ENCODE measurements at regions not wholly inside any gene's neighbourhood (a gene's known extent, or its start where the extent isn't known, plus 50 kb on each side); places are given as distances from the start of the nearest gene placed in this dataset.
"Not testable (repeated sequence)": the region's sequence is repeated elsewhere in the genome, so short reads cannot be mapped to it uniquely, and the experiment has no call there.

GRCh38 chr9:113738893-113739604, 137.1 kb upstream of the ZNF618 start:
- Mint-ChIP-seq H3K4me3 (no peak overlapping the region), H3K27ac (no peak overlapping the region), H3K4me1 (ENCODE audit: low read depth) (no peaks in the 10 kb centered on the region), H3K27me3 (ENCODE audit: low read depth) (peaks cover 3% of the 10 kb centered on the region), H3K36me3 (ENCODE audit: low read depth) (no peaks in the 10 kb centered on the region), H3K9me3 (ENCODE audit: insufficient read depth) (no peaks in the 10 kb centered on the region)
- peak; percentile 37 for DNase-seq
- peak; percentile 70 for ATAC-seq
- ChIA-PET POLR2A (no interaction called here), CTCF (no interaction called here)

- H3K4me1 Mint-ChIP-seq (ENCODE audit: low read depth); H3K27me3 Mint-ChIP-seq (ENCODE audit: low read depth); CTCF ChIA-PET; H3K9me3 Mint-ChIP-seq (ENCODE audit: insufficient read depth); POLR2A ChIA-PET; H3K27ac Mint-ChIP-seq; H3K4me3 Mint-ChIP-seq; ATAC-seq; DNase-seq; H3K36me3 Mint-ChIP-seq (ENCODE audit: low read depth): not testable (repeated sequence)
Measured at GRCh38 chr9:113739605-113740507, 136.3 kb upstream of the ZNF618 start.

GRCh38 chr9:113740508-113741500, 135.3 kb upstream of the ZNF618 start:
- POLR2A ChIA-PET; DNase-seq; H3K9me3 Mint-ChIP-seq (ENCODE audit: insufficient read depth); ATAC-seq; H3K27ac Mint-ChIP-seq; H3K4me1 Mint-ChIP-seq (ENCODE audit: low read depth); H3K36me3 Mint-ChIP-seq (ENCODE audit: low read depth); H3K27me3 Mint-ChIP-seq (ENCODE audit: low read depth); H3K4me3 Mint-ChIP-seq: not testable (repeated sequence)
- CTCF ChIA-PET: interaction anchor here (1.7 kb wide), 1 partner anchor 58 kb away, joined by 5 read pairs; no protein-coding TSS in a partner anchor

GRCh38 chr9:113741886-113742854, 133.9 kb upstream of the ZNF618 start:
- ATAC-seq: no peak
- no peak for DNase-seq
- H3K4me1 Mint-ChIP-seq (ENCODE audit: low read depth): no peaks in the 10 kb centered on the region
- H3K36me3 Mint-ChIP-seq (ENCODE audit: low read depth): no peaks in the 10 kb centered on the region
- no peak overlapping the region for H3K4me3 Mint-ChIP-seq
- CTCF ChIA-PET: interaction anchor here (1.7 kb wide), 1 partner anchor 60 kb away, joined by 5 read pairs; no protein-coding TSS in a partner anchor
- no peaks in the 10 kb centered on the region for H3K9me3 Mint-ChIP-seq (ENCODE audit: insufficient read depth)
- peaks cover 3% of the 10 kb centered on the region for H3K27me3 Mint-ChIP-seq (ENCODE audit: low read depth)
- POLR2A ChIA-PET: no interaction called here
- no peak overlapping the region for H3K27ac Mint-ChIP-seq

- H3K4me3 Mint-ChIP-seq: no peak overlapping the region
- H3K27ac Mint-ChIP-seq: no peak overlapping the region
- ChIA-PET CTCF (no interaction called here), POLR2A (no interaction called here)
- H3K9me3 Mint-ChIP-seq (ENCODE audit: insufficient read depth): no peaks in the 10 kb centered on the region
- H3K36me3 Mint-ChIP-seq (ENCODE audit: low read depth): no peaks in the 10 kb centered on the region
- ATAC-seq (no peak), DNase-seq (no peak)
- H3K4me1 Mint-ChIP-seq (ENCODE audit: low read depth): no peaks in the 10 kb centered on the region
- peaks cover 8% of the 10 kb centered on the region for H3K27me3 Mint-ChIP-seq (ENCODE audit: low read depth)
Measured at GRCh38 chr9:113742878-113743277, 133.2 kb upstream of the ZNF618 start.

- POLR2A ChIA-PET: no interaction called here
- ATAC-seq: no peak
Measured at GRCh38 chr9:113746486-113746885, 129.6 kb upstream of the ZNF618 start.

GRCh38 chr9:113748135-113748534, 128.0 kb upstream of the ZNF618 start:
- POLR2A ChIA-PET: no interaction called here
- Mint-ChIP-seq H3K9me3 (ENCODE audit: insufficient read depth) (no peaks in the 10 kb centered on the region), H3K4me3 (no peak overlapping the region), H3K27ac (no peak overlapping the region), H3K4me1 (ENCODE audit: low read depth) (no peaks in the 10 kb centered on the region), H3K27me3 (ENCODE audit: low read depth) (peaks cover 16% of the 10 kb centered on the region), H3K36me3 (ENCODE audit: low read depth) (no peaks in the 10 kb centered on the region)
- CTCF ChIA-PET: no interaction called here
- DNase-seq (no peak), ATAC-seq (no peak)

More at GRCh38 chr9:113746486-113746885, 129.6 kb upstream of the ZNF618 start:
- CTCF ChIA-PET: no interaction called here
- Mint-ChIP-seq H3K4me1 (ENCODE audit: low read depth) (no peaks in the 10 kb centered on the region), H3K27me3 (ENCODE audit: low read depth) (peaks cover 13% of the 10 kb centered on the region), H3K27ac (no peak overlapping the region), H3K36me3 (ENCODE audit: low read depth) (no peaks in the 10 kb centered on the region), H3K9me3 (ENCODE audit: insufficient read depth) (no peaks in the 10 kb centered on the region), H3K4me3 (no peak overlapping the region)
- no peak for DNase-seq

GRCh38 chr9:113753398-113754119, 122.5 kb upstream of the ZNF618 start:
- ChIA-PET POLR2A (no interaction called here), CTCF (no interaction called here)
- Mint-ChIP-seq H3K27me3 (ENCODE audit: low read depth) (peaks cover 16% of the 10 kb centered on the region), H3K27ac (no peak overlapping the region), H3K4me1 (ENCODE audit: low read depth) (no peaks in the 10 kb centered on the region), H3K9me3 (ENCODE audit: insufficient read depth) (no peaks in the 10 kb centered on the region), H3K4me3 (no peak overlapping the region), H3K36me3 (ENCODE audit: low read depth) (no peaks in the 10 kb centered on the region)
- DNase-seq (no peak), ATAC-seq (no peak)

- no peak for DNase-seq
- no peak for ATAC-seq
- Mint-ChIP-seq H3K36me3 (ENCODE audit: low read depth) (no peaks in the 10 kb centered on the region), H3K4me1 (ENCODE audit: low read depth) (no peaks in the 10 kb centered on the region), H3K27me3 (ENCODE audit: low read depth) (peaks cover 15% of the 10 kb centered on the region), H3K27ac (no peak overlapping the region), H3K9me3 (ENCODE audit: insufficient read depth) (no peaks in the 10 kb centered on the region), H3K4me3 (no peak overlapping the region)
- ChIA-PET CTCF (no interaction called here), POLR2A (no interaction called here)
Measured at GRCh38 chr9:113754739-113755138, 121.4 kb upstream of the ZNF618 start.

- H3K9me3 Mint-ChIP-seq (ENCODE audit: insufficient read depth): no peaks in the 10 kb centered on the region
- no peaks in the 10 kb centered on the region for H3K4me1 Mint-ChIP-seq (ENCODE audit: low read depth)
- DNase-seq (no peak), ATAC-seq (no peak)
- peaks cover 15% of the 10 kb centered on the region for H3K27me3 Mint-ChIP-seq (ENCODE audit: low read depth)
- no peak overlapping the region for H3K27ac Mint-ChIP-seq
- no peaks in the 10 kb centered on the region for H3K36me3 Mint-ChIP-seq (ENCODE audit: low read depth)
- H3K4me3 Mint-ChIP-seq: no peak overlapping the region
- ChIA-PET POLR2A (no interaction called here), CTCF (no interaction called here)
Measured at GRCh38 chr9:113755433-113755832, 120.7 kb upstream of the ZNF618 start.
